ENCODE measurements at regions not wholly inside any gene's neighbourhood (a gene's known extent, or its start where the extent isn't known, plus 50 kb on each side); places are given as distances from the start of the nearest gene placed in this dataset.

- Histone ChIP-seq H3K79me2 (ENCODE audit: insufficient read depth, low read length) (no peaks in the 10 kb centered on the region), H3K9me2 (ENCODE audit: low read depth, low read length) (no peaks in the 10 kb centered on the region), H3K27me3 (ENCODE audit: insufficient read depth, low read length) (no peaks in the 10 kb centered on the region), H3K9me3 (ENCODE audit: low read length) (0 out of 2 replicates have a peak, but pooled peaks cover 2% of the 10 kb centered on the region), H3K4me2 (ENCODE audit: low read length) (no peak overlapping the region), H3F3A (ENCODE audit: insufficient read depth, low read length) (no peaks in the 10 kb centered on the region), H2AFZ (ENCODE audit: low read length) (no peak overlapping the region), H3K4me1 (ENCODE audit: insufficient read depth, low read length, severe bottlenecking) (no peaks in the 10 kb centered on the region), H3K9ac (ENCODE audit: low read length) (no peak overlapping the region), H3K36me3 (ENCODE audit: insufficient read depth, low read length) (no peaks in the 10 kb centered on the region), H3K4me3 (ENCODE audit: low read depth, low read length, poor library complexity, severe bottlenecking) (no peak overlapping the region), H4K20me1 (ENCODE audit: insufficient read depth, low read length) (no peaks in the 10 kb centered on the region), H3K27ac (ENCODE audit: low read depth, low read length, poor library complexity, severe bottlenecking) (no peak overlapping the region)
- TF ChIP-seq EZH2 (IDR thresholded peaks at IDR 0.05; ENCODE audit: borderline replicate concordance, low read length), result no peak
- no peak for TF ChIP-seq CTCF (IDR thresholded peaks at IDR 0.05; ENCODE audit: low read length)
These were observed 102.1 kb upstream of the PMCH start for GRCh38 chr12:102299731-102300130.

DNA sequence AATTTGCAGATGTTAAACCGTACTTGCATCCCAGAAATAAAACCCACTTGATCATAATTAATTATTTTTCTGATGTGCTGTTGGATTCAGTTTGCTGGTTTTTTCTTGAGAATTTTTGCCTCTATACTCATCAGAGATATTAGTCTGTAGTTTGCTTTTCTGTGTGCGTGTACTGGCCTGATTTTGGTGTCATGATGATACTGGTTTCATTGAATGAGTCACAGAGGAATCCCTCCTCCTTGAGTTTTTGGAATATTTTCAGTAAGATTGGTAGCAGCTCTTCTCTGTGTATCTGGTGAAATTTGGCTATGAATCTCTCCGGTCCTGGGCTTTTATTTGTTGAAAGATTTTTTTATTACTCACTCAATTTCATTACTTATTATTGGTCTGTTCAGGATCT, 100.4 kb upstream of the PMCH start:
- Histone ChIP-seq H2AFZ (ENCODE audit: low read length) (no peak overlapping the region), H3K79me2 (ENCODE audit: insufficient read depth, low read length) (no peaks in the 10 kb centered on the region), H4K20me1 (ENCODE audit: insufficient read depth, low read length) (no peaks in the 10 kb centered on the region), H3F3A (ENCODE audit: insufficient read depth, low read length) (no peaks in the 10 kb centered on the region), H3K9me2 (ENCODE audit: low read depth, low read length) (no peaks in the 10 kb centered on the region), H3K9ac (ENCODE audit: low read length) (no peak overlapping the region), H3K36me3 (ENCODE audit: insufficient read depth, low read length) (no peaks in the 10 kb centered on the region), H3K4me2 (ENCODE audit: low read length) (no peak overlapping the region), H3K4me1 (ENCODE audit: insufficient read depth, low read length, severe bottlenecking) (no peaks in the 10 kb centered on the region), H3K27ac (ENCODE audit: low read depth, low read length, poor library complexity, severe bottlenecking) (no peak overlapping the region), H3K27me3 (ENCODE audit: insufficient read depth, low read length) (no peaks in the 10 kb centered on the region), H3K9me3 (ENCODE audit: low read length) (0 out of 2 replicates have a peak, but pooled peaks cover 2% of the 10 kb centered on the region), H3K4me3 (ENCODE audit: low read depth, low read length, poor library complexity, severe bottlenecking) (no peak overlapping the region)
- TF ChIP-seq EZH2 (IDR thresholded peaks at IDR 0.05; ENCODE audit: borderline replicate concordance, low read length), result no peak
- no peak for TF ChIP-seq CTCF (IDR thresholded peaks at IDR 0.05; ENCODE audit: low read length)

- H3K4me2 ChIP-seq (ENCODE audit: low read length), result no peak overlapping the region
These were observed 99.8 kb upstream of the PMCH start for GRCh38 chr12:102297412-102297811.

More at GRCh38 chr12:102297412-102297811, 99.8 kb upstream of the PMCH start:
- H4K20me1 ChIP-seq (ENCODE audit: insufficient read depth, low read length), result no peaks in the 10 kb centered on the region
- no peak overlapping the region for H3K4me3 ChIP-seq (ENCODE audit: low read depth, low read length, poor library complexity, severe bottlenecking)
- H2AFZ ChIP-seq (ENCODE audit: low read length), result no peak overlapping the region
- H3K9me2 ChIP-seq (ENCODE audit: low read depth, low read length), result no peaks in the 10 kb centered on the region
- TF ChIP-seq CTCF (IDR thresholded peaks at IDR 0.05; ENCODE audit: low read length), result no peak
- no peak for TF ChIP-seq EZH2 (IDR thresholded peaks at IDR 0.05; ENCODE audit: borderline replicate concordance, low read length)
- no peaks in the 10 kb centered on the region for H3K79me2 ChIP-seq (ENCODE audit: insufficient read depth, low read length)
- H3K9ac ChIP-seq (ENCODE audit: low read length), result no peak overlapping the region
- no peaks in the 10 kb centered on the region for H3K27me3 ChIP-seq (ENCODE audit: insufficient read depth, low read length)
- H3K9me3 ChIP-seq (ENCODE audit: low read length), result 0 out of 2 replicates have a peak, but pooled peaks cover under 1% of the 10 kb centered on the region
- H3K36me3 ChIP-seq (ENCODE audit: insufficient read depth, low read length), result no peaks in the 10 kb centered on the region
- H3K27ac ChIP-seq (ENCODE audit: low read depth, low read length, poor library complexity, severe bottlenecking), result no peak overlapping the region
- H3F3A ChIP-seq (ENCODE audit: insufficient read depth, low read length), result no peaks in the 10 kb centered on the region
- H3K4me1 ChIP-seq (ENCODE audit: insufficient read depth, low read length, severe bottlenecking), result no peaks in the 10 kb centered on the region
